Limb (tissue), 2 donors: ENCODE measurements at regions not wholly inside any gene's neighbourhood (a gene's known extent, or its start where the extent isn't known, plus 50 kb on each side); places are given as distances from the start of the nearest gene placed in this dataset.

Source experiments
- DNase-seq, 2 donors: peaks; one replicate each; pipeline ENCODE4 v3.0.0-alpha.2; 2016; ENCODE audit errors: extremely low spot score in 2 of 2

- DNase-seq, result no peak
Measured at GRCh38 chr3:17802950-17803349, 60.5 kb upstream of the TBC1D5 start.

- DNase-seq, result no peak
Measured at GRCh38 chr3:17801131-17801530, 58.7 kb upstream of the TBC1D5 start.

GRCh38 chr3:17800232-17800631 is 57.8 kb upstream of the TBC1D5 start:
- no peak for DNase-seq

GRCh38 chr3:17799312-17799711 is 56.9 kb upstream of the TBC1D5 start:
- DNase-seq, result no peak

GRCh38 chr3:17798000-17798399 is 55.6 kb upstream of the TBC1D5 start:
- no peak for DNase-seq

GRCh38 chr3:17795711-17796110 is 53.3 kb upstream of the TBC1D5 start:
- no peak for DNase-seq

- DNase-seq, result no peak
Measured at GRCh38 chr3:17795280-17795679, 52.8 kb upstream of the TBC1D5 start.

- no peak for DNase-seq
Measured at GRCh38 chr3:17793542-17794195, 51.2 kb upstream of the TBC1D5 start.
